ENCODE measurements at regions not wholly inside any gene's neighbourhood (a gene's known extent, or its start where the extent isn't known, plus 50 kb on each side); places are given as distances from the start of the nearest gene placed in this dataset.

- Mint-ChIP-seq H3K36me3 (ENCODE audit: low read depth) (no peaks in the 10 kb centered on the region), H3K27ac (no peak overlapping the region), H3K9me3 (no peaks in the 10 kb centered on the region), H3K4me1 (no peaks in the 10 kb centered on the region), H3K27me3 (ENCODE audit: low read depth, poor library complexity) (no peaks in the 10 kb centered on the region), H3K4me3 (no peak overlapping the region)
- no peak for DNase-seq
- TF ChIP-seq, protein P1, sequence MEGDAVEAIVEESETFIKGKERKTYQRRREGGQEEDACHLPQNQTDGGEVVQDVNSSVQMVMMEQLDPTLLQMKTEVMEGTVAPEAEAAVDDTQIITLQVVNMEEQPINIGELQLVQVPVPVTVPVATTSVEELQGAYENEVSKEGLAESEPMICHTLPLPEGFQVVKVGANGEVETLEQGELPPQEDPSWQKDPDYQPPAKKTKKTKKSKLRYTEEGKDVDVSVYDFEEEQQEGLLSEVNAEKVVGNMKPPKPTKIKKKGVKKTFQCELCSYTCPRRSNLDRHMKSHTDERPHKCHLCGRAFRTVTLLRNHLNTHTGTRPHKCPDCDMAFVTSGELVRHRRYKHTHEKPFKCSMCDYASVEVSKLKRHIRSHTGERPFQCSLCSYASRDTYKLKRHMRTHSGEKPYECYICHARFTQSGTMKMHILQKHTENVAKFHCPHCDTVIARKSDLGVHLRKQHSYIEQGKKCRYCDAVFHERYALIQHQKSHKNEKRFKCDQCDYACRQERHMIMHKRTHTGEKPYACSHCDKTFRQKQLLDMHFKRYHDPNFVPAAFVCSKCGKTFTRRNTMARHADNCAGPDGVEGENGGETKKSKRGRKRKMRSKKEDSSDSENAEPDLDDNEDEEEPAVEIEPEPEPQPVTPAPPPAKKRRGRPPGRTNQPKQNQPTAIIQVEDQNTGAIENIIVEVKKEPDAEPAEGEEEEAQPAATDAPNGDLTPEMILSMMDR (IDR thresholded peaks at IDR 0.05), result no peak
Measured at GRCh38 chr6:67073938-67074337, 1366.9 kb upstream of the EYS start.

GRCh38 chr6:67068781-67069180, 1361.8 kb upstream of the EYS start:
- no peak overlapping the region for H3K27ac Mint-ChIP-seq
- H3K27me3 Mint-ChIP-seq (ENCODE audit: low read depth, poor library complexity), result no peaks in the 10 kb centered on the region
- no peak overlapping the region for H3K4me3 Mint-ChIP-seq
- no peaks in the 10 kb centered on the region for H3K36me3 Mint-ChIP-seq (ENCODE audit: low read depth)
- no peaks in the 10 kb centered on the region for H3K9me3 Mint-ChIP-seq
- TF ChIP-seq, protein P1 (IDR thresholded peaks at IDR 0.05), result no peak
- DNase-seq, result no peak
- H3K4me1 Mint-ChIP-seq, result no peaks in the 10 kb centered on the region

DNA sequence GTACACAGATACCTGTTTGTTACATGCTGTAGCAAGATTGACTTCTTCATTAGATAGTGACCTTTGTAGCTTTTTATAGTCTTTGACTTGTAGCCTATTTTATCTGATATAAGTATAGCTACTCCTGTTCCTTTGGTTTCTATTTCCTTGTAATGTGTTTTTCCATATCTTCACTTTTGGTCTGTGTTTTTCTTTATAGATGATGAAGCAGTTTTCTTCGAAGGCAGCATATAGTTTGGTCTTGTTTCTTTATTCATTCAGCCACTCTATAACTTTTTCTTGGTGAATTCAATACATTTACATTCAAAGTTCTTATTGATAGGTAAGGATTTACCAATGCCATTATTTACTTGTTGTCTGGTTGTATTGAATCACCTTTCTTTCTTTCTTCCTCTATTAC, 1357.3 kb upstream of the EYS start:
- no peaks in the 10 kb centered on the region for H3K4me1 Mint-ChIP-seq
- H3K4me3 Mint-ChIP-seq, result no peak overlapping the region
- no peaks in the 10 kb centered on the region for H3K36me3 Mint-ChIP-seq (ENCODE audit: low read depth)
- peaks cover under 1% of the 10 kb centered on the region for H3K27me3 Mint-ChIP-seq (ENCODE audit: low read depth, poor library complexity)
- TF ChIP-seq, protein P1 (IDR thresholded peaks at IDR 0.05), result no peak
- no peak for DNase-seq
- no peak overlapping the region for H3K27ac Mint-ChIP-seq
- peaks cover 9% of the 10 kb centered on the region for H3K9me3 Mint-ChIP-seq

DNA sequence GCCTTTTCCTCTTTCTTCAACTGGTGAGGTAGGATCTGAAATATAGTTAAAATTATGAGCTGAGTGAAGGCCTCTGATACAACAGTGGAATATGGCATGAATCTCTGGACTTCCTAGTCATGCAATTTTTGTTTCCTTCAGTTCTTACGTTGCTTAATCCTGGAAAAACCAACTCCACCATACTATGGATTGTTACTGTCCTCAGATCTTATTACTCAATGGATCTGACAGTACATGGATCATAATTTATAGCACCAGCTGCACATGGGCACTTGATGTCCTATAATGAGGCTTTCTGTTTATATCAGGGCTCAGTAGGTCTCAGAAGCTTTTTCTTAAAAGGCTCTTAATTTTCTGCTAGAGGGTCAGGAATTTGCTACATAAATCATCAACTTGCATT, 1341.0 kb upstream of the EYS start:
- H3K36me3 Mint-ChIP-seq (ENCODE audit: low read depth), result no peaks in the 10 kb centered on the region
- TF ChIP-seq, protein P1 (IDR thresholded peaks at IDR 0.05), result no peak
- no peaks in the 10 kb centered on the region for H3K4me1 Mint-ChIP-seq
- no peak overlapping the region for H3K4me3 Mint-ChIP-seq
- DNase-seq, result no peak
- no peak overlapping the region for H3K27ac Mint-ChIP-seq
- H3K27me3 Mint-ChIP-seq (ENCODE audit: low read depth, poor library complexity), result no peaks in the 10 kb centered on the region
- H3K9me3 Mint-ChIP-seq, result no peaks in the 10 kb centered on the region

- H3K27me3 Mint-ChIP-seq (ENCODE audit: low read depth, poor library complexity), result no peaks in the 10 kb centered on the region
- H3K36me3 Mint-ChIP-seq (ENCODE audit: low read depth), result no peaks in the 10 kb centered on the region
- no peaks in the 10 kb centered on the region for H3K9me3 Mint-ChIP-seq
- no peaks in the 10 kb centered on the region for H3K4me1 Mint-ChIP-seq
- H3K4me3 Mint-ChIP-seq, result no peak overlapping the region
- TF ChIP-seq, protein P1 (IDR thresholded peaks at IDR 0.05), result no peak
- DNase-seq, result no peak
- no peak overlapping the region for H3K27ac Mint-ChIP-seq
Measured at GRCh38 chr6:67045076-67045475, 1338.0 kb upstream of the EYS start.

DNA sequence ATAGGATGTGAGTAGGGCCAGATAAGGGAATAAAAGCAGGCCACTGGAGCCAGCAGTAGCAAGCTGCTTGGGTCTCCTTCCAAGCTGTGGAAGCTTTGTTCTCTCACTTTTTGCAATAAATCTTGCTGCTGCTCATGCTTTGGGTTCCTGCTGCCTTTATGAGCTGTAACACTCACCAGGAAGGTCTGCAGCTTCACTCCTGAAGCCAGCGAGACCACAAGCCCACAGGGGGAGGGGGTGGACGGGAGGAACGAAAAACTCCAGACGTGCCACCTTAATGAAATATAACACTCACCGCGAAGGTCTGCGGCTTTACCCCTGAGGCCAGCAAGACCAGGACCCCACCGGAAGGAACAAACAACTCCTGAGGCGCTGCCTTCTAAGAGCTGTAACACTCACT, 1324.4 kb upstream of the EYS start:
- no peaks in the 10 kb centered on the region for H3K9me3 Mint-ChIP-seq
- no peak overlapping the region for H3K27ac Mint-ChIP-seq
- H3K27me3 Mint-ChIP-seq (ENCODE audit: low read depth, poor library complexity), result no peaks in the 10 kb centered on the region
- no peaks in the 10 kb centered on the region for H3K36me3 Mint-ChIP-seq (ENCODE audit: low read depth)
- H3K4me3 Mint-ChIP-seq, result no peak overlapping the region
- TF ChIP-seq, protein P1 (IDR thresholded peaks at IDR 0.05), result no peak
- no peak for DNase-seq
- H3K4me1 Mint-ChIP-seq, result no peaks in the 10 kb centered on the region
